ENCODE measurements at regions not wholly inside any gene's neighbourhood (a gene's known extent, or its start where the extent isn't known, plus 50 kb on each side); places are given as distances from the start of the nearest gene placed in this dataset.

GRCh38 chr14:98010784-98011183 lies 1213.6 kb downstream of the VRK1 start:
- DNase-seq, result no peak
- no TSS peak for BruUV-seq (replicated peaks)
- ChIA-PET POLR2A (no interaction called here), CTCF (no interaction called here)
- no peak for TF ChIP-seq CTCF (IDR thresholded peaks at IDR 0.05; ENCODE audit: insufficient read depth in 1 of 2, low read depth in 1 of 2, low read length in 1 of 2, severe bottlenecking in 1 of 2, unreplicated experiment in 1 of 2)
- no peak overlapping the region for H3K4me3 Mint-ChIP-seq (ENCODE audit: unreplicated experiment)
- Histone ChIP-seq H3K4me1 (no peaks in the 10 kb centered on the region), H3K9me3 (no peaks in the 10 kb centered on the region), H3K27me3 (replicated peaks; ENCODE audit: control insufficient read depth, insufficient read depth, low read length) (no peaks in the 10 kb centered on the region), H3K4me3 (ENCODE audit: low read depth, low read length) (no peak overlapping the region), H3K36me3 (ENCODE audit: control insufficient read depth, insufficient read depth, low read length) (no peaks in the 10 kb centered on the region)
- intact Hi-C loops (cut with micrococcal nuclease; ENCODE audit: unreplicated experiment), result no loop called here
- no peaks in the 10 kb centered on the region for H3K27me3 Mint-ChIP-seq (ENCODE audit: insufficient read depth, unreplicated experiment)
- H3K27ac Mint-ChIP-seq (ENCODE audit: unreplicated experiment), result no peak overlapping the region
- no peaks in the 10 kb centered on the region for H3K9me3 Mint-ChIP-seq (ENCODE audit: unreplicated experiment)
- no peaks in the 10 kb centered on the region for H3K36me3 Mint-ChIP-seq (ENCODE audit: insufficient read depth, unreplicated experiment)
- H3K4me1 Mint-ChIP-seq (ENCODE audit: low read depth, unreplicated experiment), result no peaks in the 10 kb centered on the region

- H3K36me3 Mint-ChIP-seq (ENCODE audit: insufficient read depth, unreplicated experiment), result no peaks in the 10 kb centered on the region
- no peak for TF ChIP-seq CTCF (IDR thresholded peaks at IDR 0.05; ENCODE audit: insufficient read depth in 1 of 2, low read depth in 1 of 2, low read length in 1 of 2, severe bottlenecking in 1 of 2, unreplicated experiment in 1 of 2)
- no peaks in the 10 kb centered on the region for H3K9me3 ChIP-seq
- H3K4me3 ChIP-seq (ENCODE audit: low read depth, low read length), result no peak overlapping the region
- peaks cover 7% of the 10 kb centered on the region for H3K27me3 Mint-ChIP-seq (ENCODE audit: insufficient read depth, unreplicated experiment)
- no peaks in the 10 kb centered on the region for H3K9me3 Mint-ChIP-seq (ENCODE audit: unreplicated experiment)
- no peak for DNase-seq
- POLR2A ChIA-PET, result no interaction called here
- H3K4me1 ChIP-seq, result no peaks in the 10 kb centered on the region
- no peak overlapping the region for H3K27ac Mint-ChIP-seq (ENCODE audit: unreplicated experiment)
- intact Hi-C loops (cut with micrococcal nuclease; ENCODE audit: unreplicated experiment), result no loop called here
- no peaks in the 10 kb centered on the region for H3K4me1 Mint-ChIP-seq (ENCODE audit: low read depth, unreplicated experiment)
- H3K27me3 ChIP-seq (replicated peaks; ENCODE audit: control insufficient read depth, insufficient read depth, low read length), result no peaks in the 10 kb centered on the region
- no TSS peak for BruUV-seq (replicated peaks)
- no peaks in the 10 kb centered on the region for H3K36me3 ChIP-seq (ENCODE audit: control insufficient read depth, insufficient read depth, low read length)
- CTCF ChIA-PET, result no interaction called here
- no peak overlapping the region for H3K4me3 Mint-ChIP-seq (ENCODE audit: unreplicated experiment)
Measured at GRCh38 chr14:98014851-98015615, 1217.9 kb downstream of the VRK1 start.

DNA sequence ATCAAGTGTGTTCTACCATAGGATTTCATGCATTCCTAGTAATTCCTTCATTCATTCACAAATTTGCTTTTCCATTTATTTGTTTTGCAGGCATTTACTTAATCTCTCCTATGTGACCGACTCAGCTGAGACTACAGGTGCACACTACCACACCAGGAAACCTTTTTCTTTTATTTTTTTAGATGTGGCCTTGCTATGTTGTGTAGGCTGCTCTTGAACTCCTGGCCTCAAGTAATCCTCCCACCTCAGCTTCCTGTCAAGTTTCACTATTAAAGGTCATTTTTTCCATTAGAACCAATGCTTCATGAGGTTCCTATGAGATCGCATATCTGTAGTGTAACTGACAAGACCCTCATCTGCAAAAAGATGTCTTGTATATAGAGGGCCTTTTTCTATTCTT lies 1218.7 kb downstream of the VRK1 start:
- H3K4me3 ChIP-seq (ENCODE audit: low read depth, low read length), result no peak overlapping the region
- no peaks in the 10 kb centered on the region for H3K36me3 ChIP-seq (ENCODE audit: control insufficient read depth, insufficient read depth, low read length)
- no peaks in the 10 kb centered on the region for H3K36me3 Mint-ChIP-seq (ENCODE audit: insufficient read depth, unreplicated experiment)
- no peaks in the 10 kb centered on the region for H3K27me3 ChIP-seq (replicated peaks; ENCODE audit: control insufficient read depth, insufficient read depth, low read length)
- BruUV-seq (replicated peaks), result no TSS peak
- no peak overlapping the region for H3K27ac Mint-ChIP-seq (ENCODE audit: unreplicated experiment)
- no peaks in the 10 kb centered on the region for H3K9me3 ChIP-seq
- intact Hi-C loops (cut with micrococcal nuclease; ENCODE audit: unreplicated experiment), result no loop called here
- TF ChIP-seq CTCF (IDR thresholded peaks at IDR 0.05; ENCODE audit: insufficient read depth in 1 of 2, low read depth in 1 of 2, low read length in 1 of 2, severe bottlenecking in 1 of 2, unreplicated experiment in 1 of 2), result no peak
- H3K4me1 Mint-ChIP-seq (ENCODE audit: low read depth, unreplicated experiment), result no peaks in the 10 kb centered on the region
- H3K27me3 Mint-ChIP-seq (ENCODE audit: insufficient read depth, unreplicated experiment), result peaks cover 7% of the 10 kb centered on the region
- H3K9me3 Mint-ChIP-seq (ENCODE audit: unreplicated experiment), result no peaks in the 10 kb centered on the region
- no peak for DNase-seq
- ChIA-PET POLR2A (no interaction called here), CTCF (no interaction called here)
- no peaks in the 10 kb centered on the region for H3K4me1 ChIP-seq
- no peak overlapping the region for H3K4me3 Mint-ChIP-seq (ENCODE audit: unreplicated experiment)

Measured in Caco-2 (cell line).